ENCODE measurements at regions not wholly inside any gene's neighbourhood (a gene's known extent, or its start where the extent isn't known, plus 50 kb on each side); places are given as distances from the start of the nearest gene placed in this dataset.

DNA sequence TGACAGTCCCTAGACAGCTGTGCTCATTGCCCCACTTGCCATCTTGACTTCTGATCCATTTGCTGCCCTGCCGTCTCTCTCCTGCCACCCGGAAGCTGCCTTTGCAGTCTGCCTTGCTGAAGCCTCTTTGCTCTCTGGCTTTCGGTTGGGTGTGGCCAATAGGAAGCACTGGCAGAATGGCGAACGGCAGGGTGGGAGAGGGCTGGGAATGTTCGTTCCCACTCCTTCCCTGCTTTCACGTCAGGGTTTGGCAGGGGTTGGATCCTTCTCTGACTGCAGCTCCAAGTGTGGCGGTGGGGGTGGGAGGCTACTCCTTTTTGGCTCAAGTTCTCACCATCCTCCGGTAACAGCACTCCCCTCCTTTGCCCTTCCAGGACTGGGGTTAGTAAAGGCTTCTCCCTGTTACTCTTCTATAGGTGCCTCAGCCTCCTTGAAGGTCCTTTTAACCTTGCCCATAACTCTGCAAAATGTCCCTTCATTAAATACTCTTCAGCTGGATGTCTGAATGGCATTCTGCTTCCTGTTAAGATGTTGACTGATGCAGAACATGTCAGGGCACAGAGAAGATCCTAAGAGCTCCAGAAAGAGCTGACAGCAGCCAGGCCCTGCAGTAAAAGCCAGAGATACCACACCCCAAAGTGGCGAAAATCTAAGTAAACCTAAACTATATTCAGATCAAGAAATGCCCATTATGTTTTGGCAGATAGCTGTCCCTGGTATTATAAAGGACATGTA lies 299.7 kb downstream of the CDCA7 start:
- no peak for TF ChIP-seq CTCF (IDR thresholded peaks at IDR 0.05; ENCODE audit: extremely low read depth, missing control alignments)
- DNase-seq (ENCODE audit: low spot score): no peak

DNA sequence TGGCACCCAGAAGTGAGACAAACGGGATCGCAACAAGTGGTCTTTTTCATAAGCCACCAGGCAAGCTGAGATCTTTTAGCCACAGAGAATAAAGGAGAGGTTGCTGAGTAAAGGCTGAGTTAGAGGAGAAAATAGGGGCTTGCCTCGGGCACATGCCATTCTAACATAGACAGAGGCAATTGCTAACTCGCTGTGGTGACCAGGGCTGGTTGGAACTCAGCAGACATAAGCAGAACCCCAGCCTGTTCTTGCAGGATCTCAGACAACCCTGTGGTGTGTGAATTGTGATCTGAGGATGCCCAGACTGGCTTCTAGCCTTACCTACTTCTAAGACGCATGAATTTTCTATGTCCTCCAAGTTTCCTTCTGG lies 300.2 kb downstream of the CDCA7 start:
- no peak for DNase-seq (ENCODE audit: low spot score)
- no peak for TF ChIP-seq CTCF (IDR thresholded peaks at IDR 0.05; ENCODE audit: extremely low read depth, missing control alignments)

DNA sequence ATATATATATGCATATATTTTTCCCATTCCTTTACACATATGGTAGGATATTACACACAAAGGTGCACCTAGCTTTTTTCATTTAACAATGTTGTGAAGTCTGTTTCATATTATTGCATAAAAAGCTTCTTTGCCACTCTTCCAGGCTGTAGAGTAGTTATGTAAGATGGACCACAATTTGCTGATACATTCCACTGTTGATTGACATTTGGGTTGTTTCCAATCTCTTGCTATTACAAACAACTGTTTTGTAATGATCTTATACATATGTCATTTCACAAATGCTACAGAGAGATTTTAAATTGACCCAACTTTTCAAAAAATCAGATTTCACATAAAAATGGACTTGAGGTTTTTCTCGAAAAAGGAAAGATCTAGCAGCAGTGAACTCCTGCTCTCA lies 301.4 kb downstream of the CDCA7 start:
- no peak for TF ChIP-seq CTCF (IDR thresholded peaks at IDR 0.05; ENCODE audit: extremely low read depth, missing control alignments)
- DNase-seq (ENCODE audit: low spot score): no peak

DNA sequence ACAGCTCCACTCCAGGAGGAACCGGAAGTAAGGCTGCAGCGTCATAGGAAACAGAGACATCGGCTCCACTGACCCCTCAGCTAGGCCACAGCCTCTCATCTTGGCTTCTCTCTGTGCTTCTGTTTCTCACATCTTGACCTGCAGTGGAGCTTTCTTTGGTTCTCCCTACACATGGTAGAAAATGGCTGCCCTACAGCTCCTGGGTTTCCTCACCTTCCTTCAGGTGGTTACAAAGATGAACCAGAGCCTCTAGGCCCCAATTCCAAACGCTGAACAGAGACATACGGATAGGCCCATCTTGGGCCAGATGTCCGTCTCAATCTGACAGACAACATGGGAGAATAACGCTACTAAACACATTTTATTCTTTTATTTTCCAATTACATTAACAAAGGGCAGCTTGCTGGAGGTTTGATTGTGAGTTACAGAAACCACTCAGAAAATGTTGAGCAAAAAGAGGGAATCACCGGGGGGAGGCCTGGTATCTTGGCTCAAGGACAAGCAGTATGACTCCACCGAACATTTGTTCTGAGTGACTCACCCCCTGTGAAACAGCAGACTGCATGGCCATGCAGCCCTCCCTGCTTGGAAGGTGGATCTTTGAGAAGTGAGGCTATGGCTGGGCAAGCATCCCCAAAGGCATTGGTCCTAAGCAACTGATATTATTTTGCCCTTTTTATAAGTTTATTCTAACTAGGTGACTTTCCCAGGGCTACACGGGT lies 303.5 kb downstream of the CDCA7 start:
- TF ChIP-seq CTCF (IDR thresholded peaks at IDR 0.05; ENCODE audit: extremely low read depth, missing control alignments): no peak
- DNase-seq (ENCODE audit: low spot score): no peak

DNA sequence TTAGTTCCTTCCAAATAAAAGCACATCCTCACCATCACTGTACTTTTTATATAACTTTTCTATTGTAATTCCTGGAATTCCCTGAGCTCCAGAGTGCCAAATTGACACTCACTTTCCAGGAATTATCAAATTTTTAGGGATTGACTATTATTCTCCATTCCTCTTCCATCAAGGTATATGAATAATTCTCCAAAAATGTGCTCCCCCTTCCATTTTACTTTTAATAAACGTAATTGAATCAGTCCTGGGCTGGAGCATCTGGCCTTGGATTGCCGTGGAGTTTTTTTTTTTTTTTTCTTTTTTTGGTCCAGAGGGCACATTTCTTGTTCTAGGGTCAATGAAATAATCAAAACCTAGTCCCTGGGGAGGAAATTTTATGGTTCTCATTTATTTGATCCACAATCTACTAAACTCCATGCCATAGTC lies 304.3 kb downstream of the CDCA7 start:
- no peak for TF ChIP-seq CTCF (IDR thresholded peaks at IDR 0.05; ENCODE audit: extremely low read depth, missing control alignments)
- DNase-seq (ENCODE audit: low spot score): no peak

DNA sequence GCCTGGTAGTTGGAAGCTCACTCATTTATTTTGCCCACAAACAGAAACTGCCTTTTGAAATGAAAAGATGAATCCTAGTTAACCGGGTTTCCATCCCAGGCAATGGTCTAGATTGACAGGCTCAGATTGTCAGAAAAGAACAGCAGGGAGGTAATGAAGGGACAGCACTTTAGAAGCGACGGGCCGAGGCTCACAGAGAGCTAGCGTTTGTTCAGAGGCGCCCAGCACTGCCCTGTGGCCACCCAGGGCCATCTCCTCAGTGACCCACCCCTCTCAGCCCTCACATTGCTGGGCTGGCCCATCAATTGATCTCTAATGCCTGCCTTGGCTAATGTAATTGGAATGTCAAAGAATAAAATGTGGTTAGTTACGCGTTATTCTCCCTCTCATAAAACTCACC lies 304.8 kb downstream of the CDCA7 start:
- no peak for TF ChIP-seq CTCF (IDR thresholded peaks at IDR 0.05; ENCODE audit: extremely low read depth, missing control alignments)
- DNase-seq (ENCODE audit: low spot score): no peak

- no peak for DNase-seq (ENCODE audit: low spot score)
- TF ChIP-seq CTCF (IDR thresholded peaks at IDR 0.05; ENCODE audit: extremely low read depth, missing control alignments): no peak
Observed at GRCh38 chr2:173661586-173661985, 303.6 kb downstream of the SP3 start.
